ENCODE measurements at regions not wholly inside any gene's neighbourhood (a gene's known extent, or its start where the extent isn't known, plus 50 kb on each side); places are given as distances from the start of the nearest gene placed in this dataset.

DNA sequence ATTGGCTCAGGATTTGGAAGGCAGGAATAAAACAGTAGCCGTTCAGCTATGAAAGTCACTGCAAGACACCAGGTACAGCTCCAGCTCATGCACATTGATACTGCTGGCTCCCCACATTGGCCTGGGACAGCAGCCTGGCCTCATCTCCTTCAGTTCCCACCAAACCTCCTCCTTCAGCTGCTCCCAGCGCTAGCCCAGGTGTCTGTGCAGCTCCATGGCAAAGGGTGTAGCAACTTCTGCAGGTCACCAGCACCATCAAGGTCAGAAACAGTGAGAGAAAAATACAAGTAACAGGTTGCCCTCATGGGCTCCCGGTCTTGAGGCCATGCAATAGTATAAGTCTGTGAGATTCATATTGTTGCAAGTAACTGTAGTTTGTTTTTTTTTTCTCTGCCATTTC lies 216.7 kb upstream of the CTAGE1 start:
- TF ChIP-seq, protein P1, sequence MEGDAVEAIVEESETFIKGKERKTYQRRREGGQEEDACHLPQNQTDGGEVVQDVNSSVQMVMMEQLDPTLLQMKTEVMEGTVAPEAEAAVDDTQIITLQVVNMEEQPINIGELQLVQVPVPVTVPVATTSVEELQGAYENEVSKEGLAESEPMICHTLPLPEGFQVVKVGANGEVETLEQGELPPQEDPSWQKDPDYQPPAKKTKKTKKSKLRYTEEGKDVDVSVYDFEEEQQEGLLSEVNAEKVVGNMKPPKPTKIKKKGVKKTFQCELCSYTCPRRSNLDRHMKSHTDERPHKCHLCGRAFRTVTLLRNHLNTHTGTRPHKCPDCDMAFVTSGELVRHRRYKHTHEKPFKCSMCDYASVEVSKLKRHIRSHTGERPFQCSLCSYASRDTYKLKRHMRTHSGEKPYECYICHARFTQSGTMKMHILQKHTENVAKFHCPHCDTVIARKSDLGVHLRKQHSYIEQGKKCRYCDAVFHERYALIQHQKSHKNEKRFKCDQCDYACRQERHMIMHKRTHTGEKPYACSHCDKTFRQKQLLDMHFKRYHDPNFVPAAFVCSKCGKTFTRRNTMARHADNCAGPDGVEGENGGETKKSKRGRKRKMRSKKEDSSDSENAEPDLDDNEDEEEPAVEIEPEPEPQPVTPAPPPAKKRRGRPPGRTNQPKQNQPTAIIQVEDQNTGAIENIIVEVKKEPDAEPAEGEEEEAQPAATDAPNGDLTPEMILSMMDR (IDR thresholded peaks at IDR 0.05; ENCODE audit: insufficient read depth, low read length): no peak
- TF ChIP-seq GABPA (IDR thresholded peaks at IDR 0.05; ENCODE audit: low read depth): no peak

Measured in HL-60 (cell line).